ENCODE measurements at regions not wholly inside any gene's neighbourhood (a gene's known extent, or its start where the extent isn't known, plus 50 kb on each side); places are given as distances from the start of the nearest gene placed in this dataset.

GRCh38 chr19:28615546-28615916 is 597.4 kb downstream of the UQCRFS1 start:
- TF ChIP-seq EP300 (IDR thresholded peaks at IDR 0.05; ENCODE audit: borderline replicate concordance) (no peak), MAX (IDR thresholded peaks at IDR 0.05) (no peak), YY1 (IDR thresholded peaks at IDR 0.05; ENCODE audit: low read depth) (no peak), TCF12 (IDR thresholded peaks at IDR 0.05; ENCODE audit: low read depth) (no peak)
- TF ChIP-seq, protein P1, sequence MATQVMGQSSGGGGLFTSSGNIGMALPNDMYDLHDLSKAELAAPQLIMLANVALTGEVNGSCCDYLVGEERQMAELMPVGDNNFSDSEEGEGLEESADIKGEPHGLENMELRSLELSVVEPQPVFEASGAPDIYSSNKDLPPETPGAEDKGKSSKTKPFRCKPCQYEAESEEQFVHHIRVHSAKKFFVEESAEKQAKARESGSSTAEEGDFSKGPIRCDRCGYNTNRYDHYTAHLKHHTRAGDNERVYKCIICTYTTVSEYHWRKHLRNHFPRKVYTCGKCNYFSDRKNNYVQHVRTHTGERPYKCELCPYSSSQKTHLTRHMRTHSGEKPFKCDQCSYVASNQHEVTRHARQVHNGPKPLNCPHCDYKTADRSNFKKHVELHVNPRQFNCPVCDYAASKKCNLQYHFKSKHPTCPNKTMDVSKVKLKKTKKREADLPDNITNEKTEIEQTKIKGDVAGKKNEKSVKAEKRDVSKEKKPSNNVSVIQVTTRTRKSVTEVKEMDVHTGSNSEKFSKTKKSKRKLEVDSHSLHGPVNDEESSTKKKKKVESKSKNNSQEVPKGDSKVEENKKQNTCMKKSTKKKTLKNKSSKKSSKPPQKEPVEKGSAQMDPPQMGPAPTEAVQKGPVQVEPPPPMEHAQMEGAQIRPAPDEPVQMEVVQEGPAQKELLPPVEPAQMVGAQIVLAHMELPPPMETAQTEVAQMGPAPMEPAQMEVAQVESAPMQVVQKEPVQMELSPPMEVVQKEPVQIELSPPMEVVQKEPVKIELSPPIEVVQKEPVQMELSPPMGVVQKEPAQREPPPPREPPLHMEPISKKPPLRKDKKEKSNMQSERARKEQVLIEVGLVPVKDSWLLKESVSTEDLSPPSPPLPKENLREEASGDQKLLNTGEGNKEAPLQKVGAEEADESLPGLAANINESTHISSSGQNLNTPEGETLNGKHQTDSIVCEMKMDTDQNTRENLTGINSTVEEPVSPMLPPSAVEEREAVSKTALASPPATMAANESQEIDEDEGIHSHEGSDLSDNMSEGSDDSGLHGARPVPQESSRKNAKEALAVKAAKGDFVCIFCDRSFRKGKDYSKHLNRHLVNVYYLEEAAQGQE (IDR thresholded peaks at IDR 0.05; ENCODE audit: low read depth), result no peak

Data from Ishikawa (cell line).